ENCODE measurements at regions not wholly inside any gene's neighbourhood (a gene's known extent, or its start where the extent isn't known, plus 50 kb on each side); places are given as distances from the start of the nearest gene placed in this dataset.

DNA sequence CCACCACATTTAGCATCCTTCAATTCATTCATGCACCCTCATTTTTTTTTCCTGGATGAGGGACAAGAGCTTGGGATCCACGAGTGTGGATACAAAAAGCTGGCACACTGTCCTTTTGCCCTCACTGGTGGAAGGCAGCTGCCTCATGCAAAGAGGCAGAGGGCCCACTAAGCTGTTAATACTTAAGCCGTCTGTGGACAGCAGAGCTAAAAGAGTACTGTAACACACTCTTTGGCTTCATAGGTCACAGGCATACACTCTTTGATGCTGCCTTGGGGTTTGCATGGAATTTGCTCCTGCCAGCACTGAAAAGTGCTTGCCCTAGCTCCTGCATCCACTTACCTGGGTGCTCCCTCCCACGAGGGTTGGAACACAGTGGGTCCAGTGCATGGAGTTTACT is 978.4 kb upstream of the SPRY2 start:
- no peaks in the 10 kb centered on the region for H3K4me1 ChIP-seq
- TF ChIP-seq, protein P1, sequence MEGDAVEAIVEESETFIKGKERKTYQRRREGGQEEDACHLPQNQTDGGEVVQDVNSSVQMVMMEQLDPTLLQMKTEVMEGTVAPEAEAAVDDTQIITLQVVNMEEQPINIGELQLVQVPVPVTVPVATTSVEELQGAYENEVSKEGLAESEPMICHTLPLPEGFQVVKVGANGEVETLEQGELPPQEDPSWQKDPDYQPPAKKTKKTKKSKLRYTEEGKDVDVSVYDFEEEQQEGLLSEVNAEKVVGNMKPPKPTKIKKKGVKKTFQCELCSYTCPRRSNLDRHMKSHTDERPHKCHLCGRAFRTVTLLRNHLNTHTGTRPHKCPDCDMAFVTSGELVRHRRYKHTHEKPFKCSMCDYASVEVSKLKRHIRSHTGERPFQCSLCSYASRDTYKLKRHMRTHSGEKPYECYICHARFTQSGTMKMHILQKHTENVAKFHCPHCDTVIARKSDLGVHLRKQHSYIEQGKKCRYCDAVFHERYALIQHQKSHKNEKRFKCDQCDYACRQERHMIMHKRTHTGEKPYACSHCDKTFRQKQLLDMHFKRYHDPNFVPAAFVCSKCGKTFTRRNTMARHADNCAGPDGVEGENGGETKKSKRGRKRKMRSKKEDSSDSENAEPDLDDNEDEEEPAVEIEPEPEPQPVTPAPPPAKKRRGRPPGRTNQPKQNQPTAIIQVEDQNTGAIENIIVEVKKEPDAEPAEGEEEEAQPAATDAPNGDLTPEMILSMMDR (IDR thresholded peaks at IDR 0.05) = no peak
- no peaks in the 10 kb centered on the region for H3K9me3 ChIP-seq
- intact Hi-C loops (cut with DNase I) = no loop called here
- ATAC-seq = no peak
- H3K36me3 ChIP-seq = no peaks in the 10 kb centered on the region
- H3K4me3 ChIP-seq = no peak overlapping the region
- no peaks in the 10 kb centered on the region for H3K27me3 ChIP-seq
- no peak overlapping the region for H3K27ac ChIP-seq
- DNase-seq = no peak

DNA sequence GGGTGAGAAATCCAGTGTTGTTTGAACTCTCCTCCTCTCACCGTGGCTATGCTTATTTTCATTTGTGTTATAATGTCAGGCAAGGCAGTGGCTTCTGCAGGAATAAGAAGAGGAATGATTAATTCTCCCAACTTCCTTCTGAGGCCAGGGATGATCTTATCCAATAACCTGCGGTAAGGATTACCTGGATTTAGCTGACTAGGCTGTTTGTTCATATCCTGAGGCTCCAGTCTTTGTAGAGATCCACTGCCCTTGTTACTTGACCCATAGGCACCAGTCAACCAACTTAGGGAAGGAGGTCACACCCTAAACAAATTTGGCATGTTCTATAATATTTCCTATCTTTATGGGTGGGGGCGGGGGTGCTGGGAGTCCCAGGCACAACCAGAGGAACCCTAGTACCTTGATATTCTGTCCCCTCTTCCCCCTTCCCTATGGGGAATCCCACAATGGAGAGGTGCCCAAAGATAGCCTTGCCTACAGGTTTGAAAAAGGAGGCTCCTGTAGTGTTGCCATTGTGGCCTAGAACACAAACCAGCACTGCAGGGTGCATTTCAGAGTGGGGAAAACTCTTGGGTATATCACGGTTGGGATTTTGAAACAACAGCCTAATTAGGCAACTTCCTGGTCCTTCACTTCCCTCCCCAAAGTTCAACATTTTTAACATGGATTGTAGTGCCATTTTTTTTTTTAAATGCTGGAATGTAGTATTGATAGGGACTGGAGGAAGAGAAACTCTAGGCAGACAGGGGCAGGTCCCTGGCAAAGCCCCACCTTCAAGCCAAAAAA is 977.5 kb upstream of the SPRY2 start:
- Histone ChIP-seq H3K27me3 (no peaks in the 10 kb centered on the region), H3K27ac (no peak overlapping the region), H3K4me3 (no peak overlapping the region), H3K36me3 (no peaks in the 10 kb centered on the region), H3K4me1 (no peaks in the 10 kb centered on the region), H3K9me3 (no peaks in the 10 kb centered on the region)
- DNase-seq (no peak), ATAC-seq (no peak)
- intact Hi-C loops (cut with DNase I) = no loop called here
- TF ChIP-seq, protein P1 (IDR thresholded peaks at IDR 0.05) = no peak

DNA sequence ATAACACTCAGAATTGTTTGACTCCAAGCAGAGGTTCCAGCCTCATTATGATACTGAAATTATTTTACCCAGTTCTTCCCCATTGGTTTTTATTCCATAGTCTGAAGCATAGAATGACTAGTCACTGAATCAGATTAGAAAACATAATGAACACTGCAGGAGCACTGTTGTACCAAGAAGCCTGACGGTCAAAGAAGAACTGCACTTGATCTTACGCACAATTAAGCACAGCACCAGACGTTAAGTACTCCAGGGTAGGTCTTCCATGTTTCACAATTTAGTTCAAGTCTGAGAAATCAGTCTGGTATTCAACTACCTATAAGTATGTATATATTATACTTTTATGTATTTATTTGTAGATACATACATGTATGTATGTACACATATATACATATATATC is 973.5 kb upstream of the SPRY2 start:
- H3K27me3 ChIP-seq = no peaks in the 10 kb centered on the region
- no peak overlapping the region for H3K4me3 ChIP-seq
- TF ChIP-seq, protein P1 (IDR thresholded peaks at IDR 0.05) = no peak
- H3K9me3 ChIP-seq = no peaks in the 10 kb centered on the region
- intact Hi-C loops (cut with DNase I) = no loop called here
- ATAC-seq = no peak
- H3K4me1 ChIP-seq = no peaks in the 10 kb centered on the region
- H3K27ac ChIP-seq = no peak overlapping the region
- no peaks in the 10 kb centered on the region for H3K36me3 ChIP-seq
- no peak for DNase-seq

DNA sequence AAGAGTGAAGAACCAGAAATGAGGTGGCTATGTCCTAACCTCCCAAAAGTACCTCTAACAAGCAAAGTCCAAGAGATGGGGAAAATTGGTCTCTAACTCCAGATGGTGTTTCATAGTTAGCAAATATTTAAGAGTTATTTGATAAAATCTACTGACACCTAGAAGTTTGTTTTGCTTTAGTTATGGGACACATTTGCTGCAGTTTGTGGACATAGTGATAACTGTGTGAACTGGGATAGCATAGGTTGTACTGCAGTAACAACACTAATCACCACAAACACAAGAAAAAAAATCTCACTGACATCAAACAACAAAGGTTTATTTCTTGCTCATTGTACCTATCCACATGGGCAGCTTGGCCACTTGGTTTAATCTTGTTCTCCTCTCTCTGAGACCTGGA is 965.0 kb upstream of the SPRY2 start:
- ATAC-seq (no peak), DNase-seq (no peak)
- TF ChIP-seq, protein P1 (IDR thresholded peaks at IDR 0.05) = no peak
- no peak overlapping the region for H3K4me3 ChIP-seq
- H3K36me3 ChIP-seq = no peaks in the 10 kb centered on the region
- H3K27ac ChIP-seq = no peak overlapping the region
- intact Hi-C loops (cut with DNase I) = no loop called here
- H3K4me1 ChIP-seq = no peaks in the 10 kb centered on the region
- H3K27me3 ChIP-seq = no peaks in the 10 kb centered on the region
- no peaks in the 10 kb centered on the region for H3K9me3 ChIP-seq

DNA sequence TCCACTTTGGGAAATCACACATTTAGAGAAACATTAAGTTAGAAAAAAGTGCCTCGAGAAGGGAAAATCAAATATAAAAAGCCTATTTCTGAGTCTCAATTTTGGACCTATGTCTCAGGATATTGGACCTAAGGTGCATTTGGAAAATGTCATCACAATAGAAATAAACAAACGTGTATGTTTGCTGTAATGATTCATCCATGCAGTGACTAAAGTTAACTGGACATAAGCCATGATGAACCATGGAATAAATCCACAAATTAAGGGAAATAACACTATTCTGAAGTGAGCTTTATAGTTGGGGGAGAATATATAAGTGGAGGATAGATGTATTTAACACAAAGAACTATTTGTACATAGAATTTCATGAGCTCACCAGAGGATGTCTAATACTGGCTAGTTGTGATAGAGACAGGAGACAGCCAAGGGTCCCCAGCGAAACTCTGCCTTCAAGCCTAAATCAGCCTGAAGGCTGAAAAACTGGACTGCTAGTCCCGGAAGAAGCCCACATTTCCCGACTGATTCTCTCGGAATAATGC is 963.3 kb upstream of the SPRY2 start:
- ATAC-seq = no peak
- H3K27ac ChIP-seq = no peak overlapping the region
- H3K4me1 ChIP-seq = no peaks in the 10 kb centered on the region
- H3K4me3 ChIP-seq = no peak overlapping the region
- H3K9me3 ChIP-seq = no peaks in the 10 kb centered on the region
- no peaks in the 10 kb centered on the region for H3K36me3 ChIP-seq
- no peaks in the 10 kb centered on the region for H3K27me3 ChIP-seq
- intact Hi-C loops (cut with DNase I) = no loop called here
- TF ChIP-seq, protein P1 (IDR thresholded peaks at IDR 0.05) = no peak
- no peak for DNase-seq
